GM12878 (cell line): ENCODE measurements at regions not wholly inside any gene's neighbourhood (a gene's known extent, or its start where the extent isn't known, plus 50 kb on each side); places are given as distances from the start of the nearest gene placed in this dataset.

ENCODE experiments used
- ATAC-seq: fragments of 200-7000 bp; cut with Tn5 transposase; 3 replicates; pipeline ENCODE4 v1.9.1; 2020; ENCODE audit warnings: mild to moderate bottlenecking, moderate library complexity
- BruUV-seq: library from RNA; stranded (reverse); fragments of 400-500 nt; replicated peaks from 2 replicates; lab custom pipeline; 2021; lab: Mats Ljungman, UMichigan
- CTCF ChIA-PET: fragments of 300-600 bp; sonication (Branson Sonifier 250); formaldehyde crosslinking; extraction: SDS; loops from one replicate; lab custom pipeline; 2021; ENCODE audit warnings: inconsistent platforms; lab: Yijun Ruan, JAX
- POLR2A ChIA-PET: fragments of 350-600 bp; formaldehyde crosslinking; extraction: SDS; loops from one replicate; lab custom pipeline; 2021; ENCODE audit warnings: inconsistent platforms; lab: Charles Lee
- RAD21 ChIA-PET: fragments of 300-600 bp; sonication (Branson Sonifier 250); formaldehyde crosslinking; loops from one replicate; lab custom pipeline; 2023; ENCODE audit warnings: antibody characterized with exemption; ENCODE audit not compliant: unreplicated experiment; lab: Charles Lee
- SMC1A ChIA-PET: fragments of 300-600 bp; sonication (Branson Sonifier 250); formaldehyde crosslinking; loops from one replicate; lab custom pipeline; 2023; ENCODE audit not compliant: unreplicated experiment, uncharacterized antibody; lab: Charles Lee
- DNase-seq: peaks from one replicate; pipeline ENCODE4 v3.0.0-alpha.2; 2011; ENCODE audit warnings: low read depth, low spot score
- FAIRE-seq: peaks from 3 replicates; lab custom pipeline; 2011; peaks lifted over from hg19 to GRCh38; lab: Jason Lieb, UNC
- H2AFZ ChIP-seq: 2 replicates; pipeline ENCODE4 v1.6.0; 2011; ENCODE audit warnings: low read depth, low read length, control low read depth; ENCODE audit not compliant: control insufficient read depth
- H3K27ac ChIP-seq: 2 replicates; pipeline ENCODE4 v1.5.1; 2011; ENCODE audit warnings: control low read depth; ENCODE audit not compliant: control insufficient read depth, insufficient read depth
- H3K27me3 ChIP-seq, 2 experiments: replicated peaks in 1 of 2; 2 replicates each; pipeline versions ENCODE4 v1.6.0 to v1.6.1; 2011; ENCODE audit warnings: low read length in 1 of 2; ENCODE audit not compliant: control insufficient read depth in 2 of 2, insufficient read depth in 2 of 2
- H3K36me3 ChIP-seq, 2 experiments: 2 replicates each; pipeline ENCODE4 v1.5.1; 2011; ENCODE audit warnings: low read length in 1 of 2; ENCODE audit not compliant: control insufficient read depth in 2 of 2, insufficient read depth in 2 of 2
- H3K4me1 ChIP-seq: 2 replicates; pipeline ENCODE4 v1.6.1; 2011; ENCODE audit warnings: mild to moderate bottlenecking, low read length, moderate library complexity, mixed read lengths; ENCODE audit not compliant: control insufficient read depth, insufficient read depth
- H3K4me2 ChIP-seq: 2 replicates; pipeline ENCODE4 v1.6.0; 2011; ENCODE audit warnings: control low read depth; ENCODE audit not compliant: control insufficient read depth, insufficient read depth
- H3K4me3 ChIP-seq: fragments of 200-600 bp; sonication (generic); 2 replicates; pipeline ENCODE4 v1.5.1; 2016
- H3K79me2 ChIP-seq: 2 replicates; pipeline ENCODE4 v1.6.0; 2011; ENCODE audit warnings: low read length; ENCODE audit not compliant: control insufficient read depth, insufficient read depth
- H3K9ac ChIP-seq: 2 replicates; pipeline ENCODE4 v1.8.0; 2011; ENCODE audit warnings: low read length, control low read depth, mixed read lengths; ENCODE audit not compliant: control insufficient read depth, insufficient read depth
- H3K9me3 ChIP-seq: replicated peaks from 3 replicates; pipeline ENCODE4 v1.5.1; 2011; ENCODE audit warnings: mild to moderate bottlenecking, low read length; ENCODE audit not compliant: control insufficient read depth, insufficient read depth
- H4K20me1 ChIP-seq: 2 replicates; pipeline ENCODE4 v1.6.0; 2011; ENCODE audit not compliant: control insufficient read depth, insufficient read depth
- ATF7 ChIP-seq: fragments of 450-650 bp; IDR thresholded peaks from 2 replicates; pipeline ENCODE4 v1.6.1; 2016; ENCODE audit warnings: low read depth, mild to moderate bottlenecking
- BMI1 ChIP-seq: fragments of 450-650 bp; IDR thresholded peaks from 2 replicates; pipeline ENCODE4 v1.6.1; 2016; ENCODE audit warnings: mild to moderate bottlenecking, moderate library complexity, borderline replicate concordance
- BRCA1 ChIP-seq: IDR thresholded peaks from 2 replicates; pipeline ENCODE4 v1.6.1; 2011; ENCODE audit warnings: low read depth, low read length, improper control_type of control experiment
- E4F1 ChIP-seq: fragments of 450-650 bp; IDR thresholded peaks from 2 replicates; pipeline ENCODE4 v1.6.1; 2018; ENCODE audit warnings: borderline replicate concordance, mild to moderate bottlenecking; ENCODE audit not compliant: partially characterized antibody
- HDAC6 ChIP-seq: fragments of 200-600 bp; sonication (generic); IDR thresholded peaks from one replicate; pipeline ENCODE4 v1.8.0; 2017; ENCODE audit warnings: antibody characterized with exemption; ENCODE audit not compliant: unreplicated experiment
- IKZF1 ChIP-seq: fragments of 450-650 bp; conservative IDR thresholded peaks from 2 replicates; pipeline ENCODE4 v1.6.1; 2017; ENCODE audit warnings: antibody characterized with exemption, mild to moderate bottlenecking
- IKZF2 ChIP-seq, 2 experiments: fragments of 450-650 bp; IDR thresholded peaks; 2 replicates each; pipeline ENCODE4 v1.6.1; 2017; ENCODE audit warnings: mild to moderate bottlenecking in 2 of 2, moderate library complexity in 2 of 2
- IRF3 ChIP-seq: fragments of 450-650 bp; IDR thresholded peaks from 2 replicates; pipeline ENCODE4 v1.6.1; 2014; ENCODE audit warnings: mild to moderate bottlenecking
- KLF5 ChIP-seq: fragments of 450-650 bp; IDR thresholded peaks from 2 replicates; pipeline ENCODE4 v1.6.1; 2014; ENCODE audit warnings: mild to moderate bottlenecking; ENCODE audit not compliant: partially characterized antibody
- PBX3 ChIP-seq: IDR thresholded peaks from 2 replicates; pipeline ENCODE4 v1.6.1; 2011; ENCODE audit warnings: mild to moderate bottlenecking, low read depth, low read length, moderate library complexity; ENCODE audit not compliant: insufficient replicate concordance
- POU2F2 ChIP-seq: IDR thresholded peaks from 3 replicates; pipeline ENCODE4 v1.6.1; 2011; ENCODE audit warnings: low read depth, mild to moderate bottlenecking, low read length, borderline replicate concordance
- RELB ChIP-seq: fragments of 450-650 bp; IDR thresholded peaks from 2 replicates; pipeline ENCODE4 v1.6.1; 2017; ENCODE audit warnings: low read depth, mild to moderate bottlenecking, moderate library complexity
- YY1 ChIP-seq: IDR thresholded peaks from 2 replicates; pipeline ENCODE4 v1.6.1; 2011; ENCODE audit warnings: low read depth, mild to moderate bottlenecking, low read length
- ZBTB4 ChIP-seq: fragments of 450-650 bp; formaldehyde crosslinking; IDR thresholded peaks from 2 replicates; pipeline ENCODE4 v1.4.0; 2022; ENCODE audit warnings: mild to moderate bottlenecking, moderate library complexity
- ZZZ3 ChIP-seq: IDR thresholded peaks from 2 replicates; pipeline ENCODE4 v1.6.1; 2011; ENCODE audit warnings: low read depth; ENCODE audit not compliant: control insufficient read depth, insufficient read length
- WGBS: methylation state at CpG from one replicate; pipeline ENCODE4 v1.1.6; 2016; ENCODE audit warnings: low lambda C conversion rate; ENCODE audit not compliant: insufficient replicate concordance, insufficient coverage; ENCODE audit errors: missing lambda C conversion rate; 5-methylcytosine and 5-hydroxymethylcytosine counted together
- in situ Hi-C: fragments of 300-500 bp; cut with MboI; formaldehyde crosslinking; loops from 9 replicates; pipeline ENCODE4 v1.14.3; 2018; ENCODE audit warnings: mixed read lengths
- intact Hi-C: fragments of 100-400 bp; cut with micrococcal nuclease; formaldehyde crosslinking; loops from one replicate; pipeline ENCODE4 v1.14.2; 2022; ENCODE audit not compliant: unreplicated experiment

GRCh38 chr11:116353589-116353988 lies 419.2 kb downstream of the BUD13 start:
- no peak for ATAC-seq
- no TSS peak for BruUV-seq
- WGBS: under 1% methylated on average over 7 of the region's 7 CpGs
- Histone ChIP-seq H4K20me1 (no peaks in the 10 kb centered on the region), H3K9ac (no peak overlapping the region), H3K9me3 (no peaks in the 10 kb centered on the region), H3K79me2 (no peaks in the 10 kb centered on the region), H3K27me3 (peaks cover 0 to 5% of the 10 kb centered on the region in 2 experiments; a peak in 3 of 4 replicates), H3K4me2 (no peak overlapping the region), H3K4me3 (no peak overlapping the region), H2AFZ (no peak overlapping the region), H3K36me3 (no peaks in the 10 kb centered on the region), H3K27ac (no peak overlapping the region), H3K4me1 (no peaks in the 10 kb centered on the region)
- FAIRE-seq: no peak
- RAD21 ChIA-PET: no interaction called here
- CTCF ChIA-PET: no interaction called here
- SMC1A ChIA-PET: no interaction called here
- no peak for DNase-seq
- intact Hi-C loops: no loop called here
- TF ChIP-seq IKZF2 (IDR thresholded peaks at IDR 0.05): no peak
- TF ChIP-seq HDAC6: no peak
- TF ChIP-seq ATF7: no peak
- TF ChIP-seq ZBTB4 (CRISPR knock-in tag): no peak
- TF ChIP-seq IKZF1: no peak
- TF ChIP-seq IRF3: no peak
- TF ChIP-seq RELB: no peak
- no peak for TF ChIP-seq YY1
- no peak for TF ChIP-seq PBX3
- no peak for TF ChIP-seq KLF5
- no peak for TF ChIP-seq ZZZ3
- no peak for TF ChIP-seq POU2F2
- TF ChIP-seq BMI1: no peak
- no peak for TF ChIP-seq E4F1
- no peak for TF ChIP-seq BRCA1
- TF ChIP-seq, all 136 proteins: peak for 0
- POLR2A ChIA-PET: no interaction called here
- in situ Hi-C loops: no loop called here
